ENCODE measurements at regions not wholly inside any gene's neighbourhood (a gene's known extent, or its start where the extent isn't known, plus 50 kb on each side); places are given as distances from the start of the nearest gene placed in this dataset.

- no peak for TF ChIP-seq SIN3A (IDR thresholded peaks at IDR 0.05; ENCODE audit: borderline replicate concordance, insufficient read depth, low read length)
- TF ChIP-seq POLR2AphosphoS5 (IDR thresholded peaks at IDR 0.05; ENCODE audit: low read depth, low read length): no peak
- no peak for TF ChIP-seq TAF1 (IDR thresholded peaks at IDR 0.05; ENCODE audit: borderline replicate concordance, insufficient read depth, low read length)
- no peak for TF ChIP-seq FOXP2 (optimal IDR thresholded peaks at IDR 0.05; ENCODE audit: borderline replicate concordance, extremely low read depth, extremely low read length, insufficient read depth)
- TF ChIP-seq REST (IDR thresholded peaks at IDR 0.05; ENCODE audit: insufficient read depth in 1 of 2, low read depth in 2 of 2, low read length in 2 of 2): no peak
Measured at GRCh38 chr6:25024821-25025220, 89.1 kb upstream of the RIPOR2 start.

GRCh38 chr6:25025248-25025918, 89.6 kb upstream of the RIPOR2 start:
- no peak for TF ChIP-seq SIN3A (IDR thresholded peaks at IDR 0.05; ENCODE audit: borderline replicate concordance, insufficient read depth, low read length)
- TF ChIP-seq POLR2AphosphoS5 (IDR thresholded peaks at IDR 0.05; ENCODE audit: low read depth, low read length): no peak
- TF ChIP-seq REST (IDR thresholded peaks at IDR 0.05; ENCODE audit: insufficient read depth in 1 of 2, low read depth in 2 of 2, low read length in 2 of 2): no peak
- TF ChIP-seq FOXP2 (optimal IDR thresholded peaks at IDR 0.05; ENCODE audit: borderline replicate concordance, extremely low read depth, extremely low read length, insufficient read depth): no peak
- no peak for TF ChIP-seq TAF1 (IDR thresholded peaks at IDR 0.05; ENCODE audit: borderline replicate concordance, insufficient read depth, low read length)

- no peak for TF ChIP-seq REST (IDR thresholded peaks at IDR 0.05; ENCODE audit: insufficient read depth in 1 of 2, low read depth in 2 of 2, low read length in 2 of 2)
Measured at GRCh38 chr6:25025919-25026301, 90.2 kb upstream of the RIPOR2 start.

GRCh38 chr6:25026723-25027122, 91.0 kb upstream of the RIPOR2 start:
- no peak for TF ChIP-seq SIN3A (IDR thresholded peaks at IDR 0.05; ENCODE audit: borderline replicate concordance, insufficient read depth, low read length)
- no peak for TF ChIP-seq REST (IDR thresholded peaks at IDR 0.05; ENCODE audit: insufficient read depth in 1 of 2, low read depth in 2 of 2, low read length in 2 of 2)
- TF ChIP-seq TAF1 (IDR thresholded peaks at IDR 0.05; ENCODE audit: borderline replicate concordance, insufficient read depth, low read length): no peak
- no peak for TF ChIP-seq POLR2AphosphoS5 (IDR thresholded peaks at IDR 0.05; ENCODE audit: low read depth, low read length)
- no peak for TF ChIP-seq FOXP2 (optimal IDR thresholded peaks at IDR 0.05; ENCODE audit: borderline replicate concordance, extremely low read depth, extremely low read length, insufficient read depth)
